ENCODE measurements at regions not wholly inside any gene's neighbourhood (a gene's known extent, or its start where the extent isn't known, plus 50 kb on each side); places are given as distances from the start of the nearest gene placed in this dataset.

DNA sequence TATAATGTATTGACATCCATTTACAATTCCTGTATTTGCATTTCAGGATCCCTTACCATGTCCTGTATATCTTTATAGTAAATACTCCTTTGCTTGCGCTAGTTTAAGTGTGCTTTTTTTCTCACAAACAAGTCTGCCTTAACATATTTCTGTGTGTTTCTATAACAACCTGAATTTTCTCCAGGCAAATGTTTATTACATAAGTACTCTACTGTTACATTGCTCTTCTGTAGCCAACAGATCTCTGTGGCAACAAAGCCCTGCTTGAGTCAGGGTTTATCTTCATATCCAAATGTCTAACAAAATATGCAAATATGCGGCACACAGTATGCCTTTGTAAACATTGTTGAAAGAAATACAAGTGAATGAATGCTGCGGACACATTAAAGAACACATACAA lies 625.5 kb downstream of the TLL1 start:
- H3K27ac ChIP-seq (ENCODE audit: low read depth, low read length, poor library complexity, severe bottlenecking): no peak overlapping the region
- H3K27me3 ChIP-seq (replicated peaks; ENCODE audit: insufficient read depth, low read depth, low read length, poor library complexity): no peaks in the 10 kb centered on the region
- TF ChIP-seq, protein P1, sequence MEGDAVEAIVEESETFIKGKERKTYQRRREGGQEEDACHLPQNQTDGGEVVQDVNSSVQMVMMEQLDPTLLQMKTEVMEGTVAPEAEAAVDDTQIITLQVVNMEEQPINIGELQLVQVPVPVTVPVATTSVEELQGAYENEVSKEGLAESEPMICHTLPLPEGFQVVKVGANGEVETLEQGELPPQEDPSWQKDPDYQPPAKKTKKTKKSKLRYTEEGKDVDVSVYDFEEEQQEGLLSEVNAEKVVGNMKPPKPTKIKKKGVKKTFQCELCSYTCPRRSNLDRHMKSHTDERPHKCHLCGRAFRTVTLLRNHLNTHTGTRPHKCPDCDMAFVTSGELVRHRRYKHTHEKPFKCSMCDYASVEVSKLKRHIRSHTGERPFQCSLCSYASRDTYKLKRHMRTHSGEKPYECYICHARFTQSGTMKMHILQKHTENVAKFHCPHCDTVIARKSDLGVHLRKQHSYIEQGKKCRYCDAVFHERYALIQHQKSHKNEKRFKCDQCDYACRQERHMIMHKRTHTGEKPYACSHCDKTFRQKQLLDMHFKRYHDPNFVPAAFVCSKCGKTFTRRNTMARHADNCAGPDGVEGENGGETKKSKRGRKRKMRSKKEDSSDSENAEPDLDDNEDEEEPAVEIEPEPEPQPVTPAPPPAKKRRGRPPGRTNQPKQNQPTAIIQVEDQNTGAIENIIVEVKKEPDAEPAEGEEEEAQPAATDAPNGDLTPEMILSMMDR (conservative IDR thresholded peaks at IDR 0.05; ENCODE audit: low read depth, low read length): no peak
- TF ChIP-seq EZH2 (IDR thresholded peaks at IDR 0.05; ENCODE audit: borderline replicate concordance, low read depth, low read length, poor library complexity, severe bottlenecking): no peak
- no TSS peak for BruUV-seq (replicated peaks)
- ChIA-PET CTCF (no interaction called here), POLR2A (ENCODE audit: low non-redundant PET) (no interaction called here)
- H3K36me3 ChIP-seq (ENCODE audit: insufficient read depth, low read length, poor library complexity, severe bottlenecking): no peaks in the 10 kb centered on the region
- intact Hi-C loops (cut with micrococcal nuclease; ENCODE audit: unreplicated experiment): no loop called here
- no peak for DNase-seq (ENCODE audit: low spot score)
- H3K4me1 ChIP-seq (ENCODE audit: insufficient read depth, low read length, poor library complexity, severe bottlenecking): no peaks in the 10 kb centered on the region
- H3K9me3 ChIP-seq (ENCODE audit: low read depth, low read length, poor library complexity, severe bottlenecking): no peaks in the 10 kb centered on the region
- H3K4me3 ChIP-seq (ENCODE audit: low read depth, low read length, poor library complexity, severe bottlenecking): no peak overlapping the region

DNA sequence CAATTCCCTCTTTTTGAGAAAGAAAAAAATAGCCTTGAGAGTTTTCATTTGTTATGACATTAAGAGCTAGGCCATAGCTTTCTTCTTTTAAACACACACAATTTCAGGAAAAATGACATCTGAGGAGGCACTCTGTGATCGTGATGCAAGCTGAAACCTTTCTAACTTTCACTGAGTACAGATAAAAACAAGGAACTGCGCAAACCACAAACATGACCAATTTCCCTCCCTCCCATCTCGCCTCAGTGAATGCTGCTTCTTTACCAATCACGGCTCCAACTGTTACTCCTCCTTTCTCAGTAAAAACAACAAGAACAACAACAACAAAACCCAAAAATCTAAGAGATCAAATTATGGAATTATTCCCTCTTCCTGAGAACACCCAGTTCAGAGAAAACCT lies 626.8 kb downstream of the TLL1 start:
- Histone ChIP-seq H3K36me3 (ENCODE audit: insufficient read depth, low read length, poor library complexity, severe bottlenecking) (no peaks in the 10 kb centered on the region), H3K27me3 (replicated peaks; ENCODE audit: insufficient read depth, low read depth, low read length, poor library complexity) (no peaks in the 10 kb centered on the region), H3K9me3 (ENCODE audit: low read depth, low read length, poor library complexity, severe bottlenecking) (no peaks in the 10 kb centered on the region), H3K4me3 (ENCODE audit: low read depth, low read length, poor library complexity, severe bottlenecking) (no peak overlapping the region), H3K27ac (ENCODE audit: low read depth, low read length, poor library complexity, severe bottlenecking) (no peak overlapping the region), H3K4me1 (ENCODE audit: insufficient read depth, low read length, poor library complexity, severe bottlenecking) (no peaks in the 10 kb centered on the region)
- BruUV-seq (replicated peaks): no TSS peak
- ChIA-PET POLR2A (ENCODE audit: low non-redundant PET) (no interaction called here), CTCF (no interaction called here)
- TF ChIP-seq, protein P1 (conservative IDR thresholded peaks at IDR 0.05; ENCODE audit: low read depth, low read length): no peak
- no peak for TF ChIP-seq EZH2 (IDR thresholded peaks at IDR 0.05; ENCODE audit: borderline replicate concordance, low read depth, low read length, poor library complexity, severe bottlenecking)
- no peak for DNase-seq (ENCODE audit: low spot score)
- intact Hi-C loops (cut with micrococcal nuclease; ENCODE audit: unreplicated experiment): loop anchor here (5.0 to 10.0 kb wide), 2 partner anchors 92 to 325 kb away; no protein-coding TSS in a partner anchor

DNA sequence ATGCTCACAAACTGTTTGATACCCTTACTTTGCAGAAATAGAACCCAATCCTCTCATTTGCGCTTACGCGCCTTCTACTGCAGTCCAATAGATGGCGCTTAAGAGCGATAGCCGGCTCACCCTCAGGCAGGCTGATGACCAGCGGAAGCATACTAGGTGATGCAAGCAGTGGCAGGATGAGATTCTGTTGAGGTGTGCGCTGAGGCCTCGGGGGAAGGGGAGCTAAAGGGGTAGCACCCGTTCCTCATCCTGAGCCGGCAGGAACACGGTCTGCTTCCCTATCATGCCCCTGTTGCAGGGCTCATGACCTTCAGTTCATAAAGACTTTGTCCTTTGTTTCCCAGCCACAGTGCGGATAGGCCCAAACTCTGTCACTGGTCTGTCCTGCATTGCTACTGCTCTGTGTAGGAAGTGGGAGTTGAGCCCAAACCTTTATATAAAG lies 628.9 kb downstream of the TLL1 start:
- Histone ChIP-seq H3K27ac (ENCODE audit: low read depth, low read length, poor library complexity, severe bottlenecking) (no peak overlapping the region), H3K27me3 (replicated peaks; ENCODE audit: insufficient read depth, low read depth, low read length, poor library complexity) (no peaks in the 10 kb centered on the region), H3K4me1 (ENCODE audit: insufficient read depth, low read length, poor library complexity, severe bottlenecking) (no peaks in the 10 kb centered on the region), H3K9me3 (ENCODE audit: low read depth, low read length, poor library complexity, severe bottlenecking) (no peaks in the 10 kb centered on the region), H3K4me3 (ENCODE audit: low read depth, low read length, poor library complexity, severe bottlenecking) (no peak overlapping the region), H3K36me3 (ENCODE audit: insufficient read depth, low read length, poor library complexity, severe bottlenecking) (no peaks in the 10 kb centered on the region)
- intact Hi-C loops (cut with micrococcal nuclease; ENCODE audit: unreplicated experiment): loop anchor here (5.0 to 10.0 kb wide), 2 partner anchors 90 to 327 kb away; no protein-coding TSS in a partner anchor
- no TSS peak for BruUV-seq (replicated peaks)
- ChIA-PET CTCF (interaction anchor here (0.8 kb wide), 1 partner anchor 10 kb away, joined by 4 read pairs; no protein-coding TSS in a partner anchor), POLR2A (ENCODE audit: low non-redundant PET) (no interaction called here)
- DNase-seq (ENCODE audit: low spot score): peak; percentile 52
- TF ChIP-seq, protein P1 (conservative IDR thresholded peaks at IDR 0.05; ENCODE audit: low read depth, low read length): peak; percentile 79
- TF ChIP-seq EZH2 (IDR thresholded peaks at IDR 0.05; ENCODE audit: borderline replicate concordance, low read depth, low read length, poor library complexity, severe bottlenecking): no peak
